Frontal cortex (tissue), 3 donors: ENCODE measurements at regions not wholly inside any gene's neighbourhood (a gene's known extent, or its start where the extent isn't known, plus 50 kb on each side); places are given as distances from the start of the nearest gene placed in this dataset.
A peak's percentile ranks its signal among the peaks of the same experiment; 100 is the strongest.

Source experiments
- DNase-seq, 2 donors: peaks; one replicate each; pipeline ENCODE4 v3.0.0; 2012; ENCODE audit warnings: low spot score in 2 of 2
- FAIRE-seq: peaks from 2 replicates; lab custom pipeline; 2012; peaks lifted over from hg19 to GRCh38; lab: Jason Lieb, UNC
- donor health status: control.
- donor health status: control.
- donor health status: control.

- no peak for FAIRE-seq
- no peak for DNase-seq
Observed at GRCh38 chr2:240293557-240294461, 141.7 kb upstream of the GPC1 start.

- DNase-seq (no peak), FAIRE-seq (no peak)
Observed at GRCh38 chr2:240294514-240294913, 140.9 kb upstream of the GPC1 start.

- peak in 1 of 2 donors; percentile 54 for DNase-seq
- FAIRE-seq, result no peak
Observed at GRCh38 chr2:240295256-240296103, 140.0 kb upstream of the GPC1 start.

GRCh38 chr2:240296104-240296406, 139.4 kb upstream of the GPC1 start:
- FAIRE-seq, result no peak
- DNase-seq, result peak in 1 of 2 donors; percentile 8

GRCh38 chr2:240296476-240297255, 138.8 kb upstream of the GPC1 start:
- FAIRE-seq, result no peak
- DNase-seq, result peak in 1 of 2 donors; percentile 33

GRCh38 chr2:240297256-240298116, 138.0 kb upstream of the GPC1 start:
- DNase-seq, result no peak
- FAIRE-seq, result no peak

GRCh38 chr2:240298117-240298790, 137.2 kb upstream of the GPC1 start:
- DNase-seq (no peak), FAIRE-seq (no peak)

GRCh38 chr2:240298803-240299709, 136.4 kb upstream of the GPC1 start:
- FAIRE-seq (no peak), DNase-seq (no peak)

- DNase-seq, result no peak
- no peak for FAIRE-seq
Observed at GRCh38 chr2:240299710-240300068, 135.8 kb upstream of the GPC1 start.

- no peak for FAIRE-seq
- no peak for DNase-seq
Observed at GRCh38 chr2:240300261-240300821, 135.1 kb upstream of the GPC1 start.

- no peak for FAIRE-seq
- no peak for DNase-seq
Observed at GRCh38 chr2:240300840-240301239, 134.6 kb upstream of the GPC1 start.

- no peak for DNase-seq
- FAIRE-seq, result no peak
Observed at GRCh38 chr2:240301256-240301795, 134.1 kb upstream of the GPC1 start.

- FAIRE-seq, result no peak
- no peak for DNase-seq
Observed at GRCh38 chr2:240302041-240302440, 133.4 kb upstream of the GPC1 start.

GRCh38 chr2:240302933-240303595, 132.4 kb upstream of the GPC1 start:
- no peak for FAIRE-seq

GRCh38 chr2:240303896-240304745, 131.3 kb upstream of the GPC1 start:
- no peak for FAIRE-seq
- no peak for DNase-seq

More at GRCh38 chr2:240302933-240303595, 132.4 kb upstream of the GPC1 start:
- DNase-seq, result no peak

- no peak for DNase-seq
- FAIRE-seq, result no peak
Observed at GRCh38 chr2:240304746-240305161, 130.7 kb upstream of the GPC1 start.
